Breast epithelium (tissue), 4 donors: ENCODE measurements at regions not wholly inside any gene's neighbourhood (a gene's known extent, or its start where the extent isn't known, plus 50 kb on each side); places are given as distances from the start of the nearest gene placed in this dataset.

Source experiments
- DNase-seq, 2 donors: peaks; one replicate each; pipeline ENCODE4 v3.0.0-alpha.2; 2019; ENCODE audit warnings: low spot score in 2 of 2
- H3K27ac ChIP-seq, 2 donors: fragments of 200-600 bp; sonication (generic) in 1 of 2; one replicate each; pipeline ENCODE4 v1.5.1; 2016 to 2019; ENCODE audit warnings: mild to moderate bottlenecking in 1 of 2
- H3K27me3 ChIP-seq, 2 donors: fragments of 200-600 bp; sonication (generic) in 1 of 2; one replicate each; pipeline versions ENCODE4 v1.5.1 to v1.6.0; 2017 to 2019; ENCODE audit warnings: control low read depth in 1 of 2, mild to moderate bottlenecking in 1 of 2
- H3K36me3 ChIP-seq: fragments of 200-600 bp; one replicate; pipeline ENCODE4 v1.5.1; 2019
- H3K4me1 ChIP-seq, 2 donors: fragments of 200-600 bp; sonication (generic); one replicate each; pipeline ENCODE4 v1.5.1; 2016 to 2019; ENCODE audit warnings: control low read depth in 1 of 2
- H3K4me3 ChIP-seq, 3 donors: fragments of 200-600 bp; sonication (generic); 1 replicate in 2 of 3; 2 replicates in 1 of 3; pipeline ENCODE4 v1.5.1; 2016 to 2019; ENCODE audit warnings: mild to moderate bottlenecking in 3 of 3, moderate library complexity in 2 of 3
- H3K9me3 ChIP-seq, 2 donors: fragments of 200-600 bp; sonication (generic) in 1 of 2; one replicate each; pipeline ENCODE4 v1.5.1; 2016 to 2019; ENCODE audit warnings: control low read depth in 1 of 2
- POLR2A ChIP-seq: fragments of 450-650 bp; IDR thresholded peaks from one replicate; pipeline ENCODE4 v1.6.1; 2016; ENCODE audit warnings: antibody characterized with exemption, mild to moderate bottlenecking, moderate library complexity
- POLR2AphosphoS5 ChIP-seq, 3 donors: sonication (generic); formaldehyde crosslinking; IDR thresholded peaks; one replicate each; pipeline ENCODE4 v1.6.1; 2017; ENCODE audit warnings: antibody characterized with exemption in 3 of 3
- intact Hi-C: fragments of 100-400 bp; cut with DNase I; formaldehyde crosslinking; loops from one replicate; pipeline ENCODE4 v1.15.1; 2023; ENCODE audit warnings: low total_unique reads
- TF ChIP-seq, protein P1 (sequence below), 3 donors: fragments of 450-650 bp; IDR thresholded peaks; one replicate each; pipeline ENCODE4 v1.5.1; 2016 to 2017; ENCODE audit warnings: antibody characterized with exemption in 3 of 3, mild to moderate bottlenecking in 3 of 3, moderate library complexity in 3 of 3

DNA sequence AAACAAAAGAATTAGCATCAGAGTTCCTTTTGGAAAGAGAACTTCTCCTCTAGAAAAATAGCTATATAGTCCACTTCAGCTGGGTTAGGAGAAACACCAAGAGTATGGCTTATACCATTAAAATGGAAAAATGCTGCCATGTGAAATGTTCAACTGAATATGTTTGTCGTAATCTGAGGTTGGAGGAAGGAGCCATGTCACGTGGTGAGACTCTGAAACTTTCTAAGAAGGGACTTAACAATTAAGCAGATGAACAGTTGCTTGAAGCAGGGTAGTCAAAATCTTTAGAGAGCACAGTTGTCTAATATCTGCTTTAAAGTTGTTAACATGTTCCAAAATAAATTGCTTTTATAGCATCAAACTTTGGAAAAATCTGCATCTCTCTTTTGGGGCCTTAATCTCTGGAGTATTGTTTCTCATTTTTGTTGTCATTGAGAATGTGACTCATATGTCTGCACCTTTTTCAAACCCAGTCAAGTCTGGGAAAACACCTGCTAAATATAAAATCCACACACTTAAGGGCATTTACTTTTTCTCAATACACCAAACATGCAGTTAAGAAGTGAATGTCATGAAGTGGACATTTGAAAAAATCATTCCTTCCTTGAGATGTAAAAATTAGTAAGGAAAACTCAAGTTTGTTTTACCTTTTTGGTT lies 168.8 kb upstream of the PDE5A start:
- no peak for DNase-seq
- H3K9me3 ChIP-seq: no peaks in the 10 kb centered on the region
- no peaks in the 10 kb centered on the region for H3K36me3 ChIP-seq
- no peaks in the 10 kb centered on the region for H3K4me1 ChIP-seq
- H3K4me3 ChIP-seq: no peak overlapping the region
- TF ChIP-seq POLR2A: no peak
- TF ChIP-seq, protein P1, sequence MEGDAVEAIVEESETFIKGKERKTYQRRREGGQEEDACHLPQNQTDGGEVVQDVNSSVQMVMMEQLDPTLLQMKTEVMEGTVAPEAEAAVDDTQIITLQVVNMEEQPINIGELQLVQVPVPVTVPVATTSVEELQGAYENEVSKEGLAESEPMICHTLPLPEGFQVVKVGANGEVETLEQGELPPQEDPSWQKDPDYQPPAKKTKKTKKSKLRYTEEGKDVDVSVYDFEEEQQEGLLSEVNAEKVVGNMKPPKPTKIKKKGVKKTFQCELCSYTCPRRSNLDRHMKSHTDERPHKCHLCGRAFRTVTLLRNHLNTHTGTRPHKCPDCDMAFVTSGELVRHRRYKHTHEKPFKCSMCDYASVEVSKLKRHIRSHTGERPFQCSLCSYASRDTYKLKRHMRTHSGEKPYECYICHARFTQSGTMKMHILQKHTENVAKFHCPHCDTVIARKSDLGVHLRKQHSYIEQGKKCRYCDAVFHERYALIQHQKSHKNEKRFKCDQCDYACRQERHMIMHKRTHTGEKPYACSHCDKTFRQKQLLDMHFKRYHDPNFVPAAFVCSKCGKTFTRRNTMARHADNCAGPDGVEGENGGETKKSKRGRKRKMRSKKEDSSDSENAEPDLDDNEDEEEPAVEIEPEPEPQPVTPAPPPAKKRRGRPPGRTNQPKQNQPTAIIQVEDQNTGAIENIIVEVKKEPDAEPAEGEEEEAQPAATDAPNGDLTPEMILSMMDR (IDR thresholded peaks at IDR 0.05): no peak
- TF ChIP-seq POLR2AphosphoS5 (IDR thresholded peaks at IDR 0.05): no peak
- H3K27ac ChIP-seq: no peak overlapping the region
- no peaks in the 10 kb centered on the region for H3K27me3 ChIP-seq
- intact Hi-C loops: no loop called here

DNA sequence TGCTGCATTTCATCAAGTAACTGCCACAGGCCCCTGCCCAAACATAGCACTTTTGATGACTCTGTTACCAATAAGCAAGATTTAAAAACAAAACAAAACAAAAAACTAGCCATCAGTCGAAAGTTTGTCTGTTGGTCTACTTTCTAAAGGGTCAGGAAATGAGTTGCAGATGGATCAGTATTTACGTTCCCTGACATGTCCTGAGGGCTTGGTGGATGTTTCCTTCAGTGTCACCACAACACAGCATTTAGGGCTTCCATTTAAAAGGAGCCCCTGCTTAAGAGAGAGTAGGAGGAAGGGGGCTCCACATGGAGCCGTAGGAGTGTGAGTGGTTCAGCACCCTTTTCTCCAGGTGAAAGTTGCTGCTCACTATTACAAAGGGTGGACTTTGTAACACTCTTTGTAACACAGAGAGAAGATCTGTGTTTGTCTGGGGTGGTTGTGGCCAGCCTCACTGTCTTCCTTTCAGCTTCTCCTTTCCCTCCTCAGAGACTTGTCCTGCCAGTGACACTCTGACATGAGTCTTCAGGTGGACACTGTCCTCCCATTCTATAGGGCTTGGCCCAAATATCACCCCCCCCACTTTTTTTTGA lies 167.5 kb upstream of the PDE5A start:
- intact Hi-C loops: no loop called here
- H3K27ac ChIP-seq: no peak overlapping the region
- no peak overlapping the region for H3K4me3 ChIP-seq

DNA sequence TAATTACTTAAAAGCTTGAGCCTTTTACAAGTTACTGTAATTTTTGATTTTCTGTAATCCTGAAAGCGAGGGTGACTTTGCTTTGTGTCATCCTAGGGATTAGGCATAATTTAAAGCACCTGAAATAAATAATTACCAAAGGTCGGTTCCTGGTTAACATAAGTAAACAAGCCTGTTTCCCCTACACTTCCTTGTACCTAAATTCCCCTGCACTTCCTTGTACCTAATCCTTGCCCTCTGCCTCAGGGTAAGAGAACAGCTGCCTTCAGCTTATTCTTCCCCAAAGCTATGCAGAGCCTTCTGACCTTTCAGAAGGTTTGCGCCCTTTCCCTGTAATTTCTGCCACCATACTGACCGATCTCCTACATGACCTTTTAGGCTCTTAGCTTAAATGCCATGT lies 166.1 kb upstream of the PDE5A start:
- DNase-seq: no peak
- no peaks in the 10 kb centered on the region for H3K9me3 ChIP-seq
- H3K36me3 ChIP-seq: no peaks in the 10 kb centered on the region
- no peaks in the 10 kb centered on the region for H3K4me1 ChIP-seq
- no peak overlapping the region for H3K4me3 ChIP-seq
- no peak for TF ChIP-seq POLR2A
- TF ChIP-seq, protein P1 (IDR thresholded peaks at IDR 0.05): no peak
- TF ChIP-seq POLR2AphosphoS5 (IDR thresholded peaks at IDR 0.05): no peak
- intact Hi-C loops: no loop called here
- H3K27ac ChIP-seq: no peak overlapping the region
- H3K27me3 ChIP-seq: no peaks in the 10 kb centered on the region

More for the DNA sequence above, 167.5 kb upstream of the PDE5A start:
- Histone ChIP-seq H3K4me1 (no peaks in the 10 kb centered on the region), H3K27me3 (no peaks in the 10 kb centered on the region), H3K9me3 (no peaks in the 10 kb centered on the region), H3K36me3 (no peaks in the 10 kb centered on the region)
- TF ChIP-seq POLR2A: no peak
- TF ChIP-seq, protein P1 (IDR thresholded peaks at IDR 0.05): no peak
- TF ChIP-seq POLR2AphosphoS5 (IDR thresholded peaks at IDR 0.05): no peak
- DNase-seq: no peak

DNA sequence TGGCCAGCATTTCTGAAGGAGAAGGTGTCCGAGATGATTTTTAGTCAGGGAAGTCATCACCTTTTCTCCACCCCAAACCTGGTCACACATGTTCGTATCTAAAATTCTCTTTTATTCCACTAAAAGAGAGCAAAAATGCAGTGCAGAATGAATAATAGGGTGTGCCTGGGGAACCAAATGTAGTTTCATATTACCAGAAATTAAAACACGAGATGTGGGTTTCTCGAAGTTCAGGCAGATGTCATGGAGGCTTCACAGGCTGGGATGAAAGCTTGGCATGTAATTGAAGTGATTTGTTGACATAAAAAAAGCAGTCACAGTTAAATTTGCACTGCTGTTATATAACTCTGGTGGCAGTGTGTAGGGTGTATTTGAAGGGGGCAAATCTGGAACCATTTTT lies 165.5 kb upstream of the PDE5A start:
- no peak overlapping the region for H3K4me3 ChIP-seq
- H3K4me1 ChIP-seq: no peaks in the 10 kb centered on the region
- no peaks in the 10 kb centered on the region for H3K27me3 ChIP-seq
- H3K27ac ChIP-seq: no peak overlapping the region
- H3K9me3 ChIP-seq: no peaks in the 10 kb centered on the region
- H3K36me3 ChIP-seq: no peaks in the 10 kb centered on the region
- TF ChIP-seq, protein P1 (IDR thresholded peaks at IDR 0.05): no peak
- no peak for TF ChIP-seq POLR2A
- no peak for TF ChIP-seq POLR2AphosphoS5 (IDR thresholded peaks at IDR 0.05)
- intact Hi-C loops: no loop called here
- DNase-seq: no peak

DNA sequence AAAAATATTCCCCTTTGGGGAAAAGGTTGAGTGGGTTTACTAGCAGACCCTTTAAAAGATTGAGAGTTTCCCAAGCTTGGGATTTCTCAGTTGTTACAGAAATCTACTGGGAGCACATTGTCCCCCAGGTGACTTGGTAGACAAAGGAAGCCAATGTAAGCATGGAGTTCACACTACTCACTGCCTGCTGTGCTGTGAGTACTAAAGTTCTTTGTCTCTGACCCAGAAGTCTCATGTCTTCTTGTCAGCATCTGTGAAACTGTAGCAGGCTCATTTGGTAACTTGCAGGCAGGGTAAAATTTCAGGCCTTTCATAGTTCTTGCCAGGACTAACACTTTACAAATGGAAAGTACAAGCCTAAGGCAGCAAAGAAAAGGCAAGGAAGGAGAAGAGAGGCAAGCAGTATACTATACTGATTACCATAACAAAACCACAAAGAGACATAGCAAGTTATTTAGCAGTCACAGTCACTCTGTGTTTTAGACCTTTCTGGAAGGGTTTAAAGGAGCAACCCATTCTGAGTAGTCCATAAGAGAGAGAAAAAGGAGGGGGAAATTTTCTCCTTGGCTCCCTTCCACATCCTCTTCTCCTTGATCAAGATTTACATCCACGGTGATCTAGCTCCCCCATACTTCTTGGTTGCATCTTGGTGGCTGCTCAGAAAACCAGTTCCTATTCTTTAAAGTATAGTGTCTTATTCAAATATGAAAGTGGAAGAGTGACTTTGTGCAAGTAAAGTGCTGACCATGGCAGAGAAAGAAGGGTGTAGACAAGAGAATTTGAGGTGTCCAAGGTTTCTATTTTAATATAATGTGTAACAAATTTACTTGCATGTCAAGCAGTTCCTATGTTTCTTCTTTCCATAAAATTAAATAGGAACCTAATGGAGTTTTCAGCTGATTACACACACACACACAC lies 160.0 kb upstream of the PDE5A start:
- intact Hi-C loops: no loop called here
- no peaks in the 10 kb centered on the region for H3K4me1 ChIP-seq
- H3K27me3 ChIP-seq: no peaks in the 10 kb centered on the region
- H3K9me3 ChIP-seq: peaks cover 0 to 2% of the 10 kb centered on the region in 2 donors
- TF ChIP-seq POLR2AphosphoS5 (IDR thresholded peaks at IDR 0.05) (no peak), POLR2A (no peak)
- TF ChIP-seq, protein P1 (IDR thresholded peaks at IDR 0.05): no peak
- DNase-seq: no peak
- no peaks in the 10 kb centered on the region for H3K36me3 ChIP-seq
- H3K4me3 ChIP-seq: no peak overlapping the region
- no peak overlapping the region for H3K27ac ChIP-seq
